Type B pancreatic cell (in vitro differentiated cells): ENCODE measurements at regions not wholly inside any gene's neighbourhood (a gene's known extent, or its start where the extent isn't known, plus 50 kb on each side); places are given as distances from the start of the nearest gene placed in this dataset.

ENCODE experiments used
- DNase-seq: peaks from one replicate; pipeline ENCODE4 v3.0.0; 2021; ENCODE audit warnings: mixed read lengths; ENCODE audit not compliant: unreplicated experiment; ENCODE audit errors: extremely low spot score
- H3K27ac Mint-ChIP-seq: 2 replicates; pipeline ENCODE4 v1.8.0; 2021; ENCODE audit warnings: mild to moderate bottlenecking, mixed read lengths
- H3K27me3 Mint-ChIP-seq: 2 replicates; pipeline ENCODE4 v1.8.0; 2021; ENCODE audit warnings: mixed read lengths
- H3K36me3 Mint-ChIP-seq: 2 replicates; pipeline ENCODE4 v1.8.0; 2021; ENCODE audit warnings: mixed read lengths
- H3K4me1 Mint-ChIP-seq: one replicate; pipeline ENCODE4 v1.8.0; 2021; ENCODE audit warnings: mixed read lengths; ENCODE audit not compliant: unreplicated experiment
- H3K4me3 Mint-ChIP-seq: 2 replicates; pipeline ENCODE4 v1.8.0; 2021; ENCODE audit warnings: mild to moderate bottlenecking, mixed read lengths
- H3K9me3 Mint-ChIP-seq: 2 replicates; pipeline ENCODE4 v1.8.0; 2021; ENCODE audit warnings: mixed read lengths
- TF ChIP-seq, protein P1 (sequence below): fragments of 200-600 bp; sonication (generic); conservative IDR thresholded peaks from 2 replicates; pipeline ENCODE4 v1.5.0; 2021; ENCODE audit warnings: antibody characterized with exemption, mild to moderate bottlenecking

DNA sequence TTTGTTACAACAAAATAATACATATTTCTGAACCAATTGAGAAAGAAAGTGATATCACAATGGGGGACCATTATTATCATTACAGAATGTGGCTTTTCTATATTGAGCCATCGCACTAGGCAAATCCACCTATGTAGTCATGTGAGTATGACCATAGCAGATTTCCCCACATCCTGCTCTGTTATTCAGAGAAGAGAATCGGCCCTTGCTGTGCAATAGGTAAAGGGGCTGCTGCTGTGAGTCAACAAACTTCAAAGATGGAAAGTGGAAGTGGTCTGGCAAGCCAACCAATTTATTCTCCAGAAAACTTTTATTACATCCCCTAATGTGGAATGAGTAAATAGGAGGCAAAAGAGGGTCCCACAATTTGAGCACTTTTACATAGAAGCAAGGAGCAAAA is 573.4 kb downstream of the ETV1 start:
- DNase-seq = no peak

DNA sequence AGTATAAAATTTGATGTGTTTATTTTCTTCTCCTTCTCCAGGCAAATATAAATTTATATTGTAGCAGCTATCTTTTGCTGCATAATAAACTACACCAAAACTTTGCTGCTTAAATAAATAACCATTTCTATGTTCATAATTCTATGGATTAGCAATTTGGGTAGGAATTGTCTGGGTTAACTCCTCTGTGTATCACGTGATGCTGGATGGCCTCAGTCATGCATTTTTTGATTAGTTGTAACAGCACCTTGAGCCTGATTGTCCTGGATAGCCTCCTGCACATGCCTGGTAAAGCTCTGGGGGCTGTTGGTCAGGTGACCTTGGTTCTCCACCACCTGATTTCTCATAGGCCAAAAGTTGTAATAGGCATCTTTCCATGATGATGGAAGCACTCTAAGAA is 572.9 kb downstream of the ETV1 start:
- Mint-ChIP-seq H3K4me1 (peaks cover 6% of the 10 kb centered on the region), H3K4me3 (no peak overlapping the region), H3K27ac (no peak overlapping the region), H3K9me3 (no peaks in the 10 kb centered on the region), H3K36me3 (no peaks in the 10 kb centered on the region), H3K27me3 (no peaks in the 10 kb centered on the region)
- TF ChIP-seq, protein P1, sequence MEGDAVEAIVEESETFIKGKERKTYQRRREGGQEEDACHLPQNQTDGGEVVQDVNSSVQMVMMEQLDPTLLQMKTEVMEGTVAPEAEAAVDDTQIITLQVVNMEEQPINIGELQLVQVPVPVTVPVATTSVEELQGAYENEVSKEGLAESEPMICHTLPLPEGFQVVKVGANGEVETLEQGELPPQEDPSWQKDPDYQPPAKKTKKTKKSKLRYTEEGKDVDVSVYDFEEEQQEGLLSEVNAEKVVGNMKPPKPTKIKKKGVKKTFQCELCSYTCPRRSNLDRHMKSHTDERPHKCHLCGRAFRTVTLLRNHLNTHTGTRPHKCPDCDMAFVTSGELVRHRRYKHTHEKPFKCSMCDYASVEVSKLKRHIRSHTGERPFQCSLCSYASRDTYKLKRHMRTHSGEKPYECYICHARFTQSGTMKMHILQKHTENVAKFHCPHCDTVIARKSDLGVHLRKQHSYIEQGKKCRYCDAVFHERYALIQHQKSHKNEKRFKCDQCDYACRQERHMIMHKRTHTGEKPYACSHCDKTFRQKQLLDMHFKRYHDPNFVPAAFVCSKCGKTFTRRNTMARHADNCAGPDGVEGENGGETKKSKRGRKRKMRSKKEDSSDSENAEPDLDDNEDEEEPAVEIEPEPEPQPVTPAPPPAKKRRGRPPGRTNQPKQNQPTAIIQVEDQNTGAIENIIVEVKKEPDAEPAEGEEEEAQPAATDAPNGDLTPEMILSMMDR = no peak
- no peak for DNase-seq

More for the DNA sequence above, 573.4 kb downstream of the ETV1 start:
- H3K27ac Mint-ChIP-seq = no peak overlapping the region
- no peaks in the 10 kb centered on the region for H3K36me3 Mint-ChIP-seq
- no peaks in the 10 kb centered on the region for H3K9me3 Mint-ChIP-seq
- TF ChIP-seq, protein P1 = no peak
- H3K4me1 Mint-ChIP-seq = peaks cover 6% of the 10 kb centered on the region
- no peaks in the 10 kb centered on the region for H3K27me3 Mint-ChIP-seq
- no peak overlapping the region for H3K4me3 Mint-ChIP-seq

DNA sequence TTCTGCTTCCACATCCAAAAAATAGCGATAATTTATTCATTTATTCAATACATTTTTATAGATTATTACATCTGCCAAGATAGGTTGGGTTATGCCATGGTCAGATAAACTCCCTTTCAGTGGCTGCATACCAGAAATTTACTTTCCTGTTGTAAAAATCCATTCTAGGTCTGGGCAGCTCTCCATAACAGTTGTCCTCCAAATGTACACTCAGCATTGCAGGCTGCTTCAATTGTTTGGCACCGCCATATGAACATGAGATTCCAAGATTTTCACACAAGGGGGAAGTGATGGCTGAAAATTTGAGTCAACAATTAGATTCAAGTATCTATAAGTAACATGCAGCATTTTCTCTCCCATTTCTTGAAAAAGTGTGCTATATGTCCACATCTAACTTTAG is 568.7 kb downstream of the ETV1 start:
- Mint-ChIP-seq H3K4me3 (no peak overlapping the region), H3K27ac (no peak overlapping the region), H3K36me3 (no peaks in the 10 kb centered on the region), H3K27me3 (no peaks in the 10 kb centered on the region), H3K4me1 (no peaks in the 10 kb centered on the region), H3K9me3 (no peaks in the 10 kb centered on the region)
- TF ChIP-seq, protein P1 = no peak
- DNase-seq = no peak

DNA sequence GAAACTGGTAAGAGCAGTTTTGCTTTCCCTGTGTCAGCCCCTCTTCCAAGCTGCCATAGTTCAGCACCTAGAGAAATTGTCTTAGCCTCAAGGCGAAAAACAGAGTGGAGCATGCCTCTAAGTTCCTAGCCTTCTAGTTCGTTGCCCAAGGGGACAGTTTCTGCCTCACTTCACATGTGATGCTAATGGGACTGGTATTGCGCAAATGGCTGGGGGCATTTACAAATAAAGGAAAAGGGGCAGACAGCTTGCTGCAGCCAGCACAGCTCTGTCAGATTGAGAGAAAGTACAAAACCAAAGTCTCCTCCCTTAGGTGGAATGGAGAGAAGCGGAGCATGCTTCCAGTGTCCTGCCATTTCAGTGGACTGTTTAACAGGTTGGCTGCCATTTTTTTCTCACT is 567.7 kb downstream of the ETV1 start:
- Mint-ChIP-seq H3K9me3 (no peaks in the 10 kb centered on the region), H3K27ac (no peak overlapping the region), H3K4me1 (no peaks in the 10 kb centered on the region), H3K36me3 (no peaks in the 10 kb centered on the region), H3K27me3 (no peaks in the 10 kb centered on the region), H3K4me3 (no peak overlapping the region)
- TF ChIP-seq, protein P1 = no peak
- DNase-seq = no peak

DNA sequence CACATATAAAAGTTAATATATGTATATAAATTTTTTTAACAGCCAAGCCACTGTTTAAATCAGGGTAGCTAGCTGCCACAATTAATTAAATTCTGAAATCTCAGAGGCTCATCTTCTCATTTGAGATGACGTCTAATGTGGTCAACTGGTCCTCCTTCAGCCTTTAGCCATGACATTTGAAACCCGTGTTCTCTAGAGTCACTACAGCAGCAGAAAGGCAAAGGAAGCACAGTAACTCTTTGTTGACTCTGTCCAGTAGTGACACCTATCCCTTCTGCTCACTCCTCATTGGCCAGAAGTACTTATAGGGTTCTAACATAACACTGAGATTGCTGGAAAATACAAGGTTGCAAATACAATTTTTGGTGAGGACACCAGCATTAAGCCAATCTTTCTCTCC is 555.5 kb downstream of the ETV1 start:
- TF ChIP-seq, protein P1 = no peak
- DNase-seq = no peak
- no peaks in the 10 kb centered on the region for H3K27me3 Mint-ChIP-seq
- H3K9me3 Mint-ChIP-seq = no peaks in the 10 kb centered on the region
- H3K4me1 Mint-ChIP-seq = no peaks in the 10 kb centered on the region
- H3K4me3 Mint-ChIP-seq = no peak overlapping the region
- no peak overlapping the region for H3K27ac Mint-ChIP-seq
- no peaks in the 10 kb centered on the region for H3K36me3 Mint-ChIP-seq

DNA sequence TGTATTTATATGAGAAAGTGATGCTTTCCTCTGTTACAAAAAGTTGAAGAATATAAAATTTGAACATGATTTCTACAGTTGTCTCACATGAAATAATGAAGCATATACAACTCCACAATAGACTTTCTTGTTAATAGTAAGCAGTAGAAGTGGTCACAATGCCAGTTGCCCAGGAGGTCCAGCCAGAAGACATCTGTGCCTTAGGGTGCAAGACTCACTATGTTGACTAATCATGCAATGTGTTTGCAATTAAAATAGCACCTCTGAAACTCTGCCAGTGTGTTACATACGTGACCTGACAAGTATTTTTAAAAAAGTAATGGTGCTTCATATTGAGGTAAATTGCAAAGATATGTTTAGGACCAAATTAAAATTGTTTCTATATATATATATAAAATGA is 547.2 kb downstream of the ETV1 start:
- Mint-ChIP-seq H3K9me3 (peaks cover 4% of the 10 kb centered on the region), H3K36me3 (no peaks in the 10 kb centered on the region), H3K4me1 (no peaks in the 10 kb centered on the region), H3K27me3 (no peaks in the 10 kb centered on the region), H3K4me3 (no peak overlapping the region), H3K27ac (no peak overlapping the region)
- TF ChIP-seq, protein P1 = no peak
- no peak for DNase-seq
